ENCODE measurements at regions not wholly inside any gene's neighbourhood (a gene's known extent, or its start where the extent isn't known, plus 50 kb on each side); places are given as distances from the start of the nearest gene placed in this dataset.

GRCh38 chr3:120502116-120502515 lies 51.3 kb upstream of the FSTL1 start:
- H4K20me1 ChIP-seq (replicated peaks; ENCODE audit: insufficient read depth), result no peaks in the 10 kb centered on the region
- H3K27me3 ChIP-seq (ENCODE audit: insufficient read depth), result no peaks in the 10 kb centered on the region
- no peak overlapping the region for H3K4me2 ChIP-seq
- Mint-ChIP-seq H3K36me3 (ENCODE audit: low read depth) (peaks cover 2% of the 10 kb centered on the region; the same call in 1 of the 3 replicates), H3K4me3 (no peak overlapping the region; the same call in 2 of the 3 replicates), H3K27me3 (ENCODE audit: insufficient read depth, low read depth, poor library complexity) (no peaks in the 10 kb centered on the region), H3K27ac (no peak overlapping the region; the same call in 1 of the 2 replicates), H3K9me3 (peaks cover 6% of the 10 kb centered on the region), H3K4me1 (peaks cover 54% of the 10 kb centered on the region)
- H3K4me1 ChIP-seq (ENCODE audit: insufficient read depth), result peaks cover 50% of the 10 kb centered on the region
- ATAC-seq, result no peak
- no peak for DNase-seq (ENCODE audit: low spot score)
- H3K27ac ChIP-seq (ENCODE audit: low read depth), result no peak overlapping the region
- no peaks in the 10 kb centered on the region for H3K9me2 ChIP-seq (ENCODE audit: insufficient read depth)
- TF ChIP-seq ZNF114 (CRISPR knock-in tag; IDR thresholded peaks at IDR 0.05) (no peak), EZH2 (IDR thresholded peaks at IDR 0.05; ENCODE audit: low read depth, unreplicated experiment) (no peak), CREB1 (CRISPR knock-in tag; IDR thresholded peaks at IDR 0.05; ENCODE audit: low read depth) (no peak)
- H2AFZ ChIP-seq, result no peak overlapping the region
- no peak overlapping the region for H3K4me3 ChIP-seq
- no peaks in the 10 kb centered on the region for H3K36me3 ChIP-seq (ENCODE audit: insufficient read depth)
- no peaks in the 10 kb centered on the region for H3K79me2 ChIP-seq (replicated peaks; ENCODE audit: insufficient read depth)
- H3F3A ChIP-seq (replicated peaks; ENCODE audit: low read depth), result no peaks in the 10 kb centered on the region
